ENCODE measurements at regions not wholly inside any gene's neighbourhood (a gene's known extent, or its start where the extent isn't known, plus 50 kb on each side); places are given as distances from the start of the nearest gene placed in this dataset.
"Not testable (repeated sequence)": the region's sequence is repeated elsewhere in the genome, so short reads cannot be mapped to it uniquely, and the experiment has no call there.

DNA sequence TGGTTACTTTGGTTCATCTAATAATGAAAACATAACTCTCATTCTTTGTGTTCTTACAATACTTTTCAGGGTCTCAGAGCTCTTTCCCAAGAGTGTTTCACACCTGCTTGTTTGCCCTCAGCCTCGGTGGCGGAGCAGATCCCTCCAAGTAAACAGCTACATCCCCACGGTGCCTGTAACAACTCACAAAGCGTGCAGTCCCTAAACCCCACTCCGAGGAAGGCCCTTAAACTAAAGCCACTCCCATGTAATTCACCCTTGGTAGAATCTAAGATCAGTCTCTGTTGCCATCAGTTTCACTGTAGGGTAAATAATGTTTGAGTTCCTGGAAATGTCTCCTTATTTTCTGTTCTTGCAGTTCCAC, 101.1 kb downstream of the TFAP2A start:
- POLR2A ChIA-PET (ENCODE audit: low non-redundant PET) = no interaction called here
- no peaks in the 10 kb centered on the region for H3K9me3 ChIP-seq (ENCODE audit: low read depth, low read length, poor library complexity, severe bottlenecking)
- H3K36me3 ChIP-seq (ENCODE audit: insufficient read depth, low read length, poor library complexity, severe bottlenecking) = no peaks in the 10 kb centered on the region
- H3K4me3 ChIP-seq (ENCODE audit: low read depth, low read length, poor library complexity, severe bottlenecking) = no peak overlapping the region
- H3K27ac ChIP-seq (ENCODE audit: low read depth, low read length, poor library complexity, severe bottlenecking) = no peak overlapping the region
- BruUV-seq (replicated peaks) = no TSS peak
- CTCF ChIA-PET = no interaction called here
- no peaks in the 10 kb centered on the region for H3K27me3 ChIP-seq (replicated peaks; ENCODE audit: insufficient read depth, low read depth, low read length, poor library complexity)
- no peaks in the 10 kb centered on the region for H3K4me1 ChIP-seq (ENCODE audit: insufficient read depth, low read length, poor library complexity, severe bottlenecking)
- TF ChIP-seq EZH2 (IDR thresholded peaks at IDR 0.05; ENCODE audit: borderline replicate concordance, low read depth, low read length, poor library complexity, severe bottlenecking) = no peak
- TF ChIP-seq, protein P1, sequence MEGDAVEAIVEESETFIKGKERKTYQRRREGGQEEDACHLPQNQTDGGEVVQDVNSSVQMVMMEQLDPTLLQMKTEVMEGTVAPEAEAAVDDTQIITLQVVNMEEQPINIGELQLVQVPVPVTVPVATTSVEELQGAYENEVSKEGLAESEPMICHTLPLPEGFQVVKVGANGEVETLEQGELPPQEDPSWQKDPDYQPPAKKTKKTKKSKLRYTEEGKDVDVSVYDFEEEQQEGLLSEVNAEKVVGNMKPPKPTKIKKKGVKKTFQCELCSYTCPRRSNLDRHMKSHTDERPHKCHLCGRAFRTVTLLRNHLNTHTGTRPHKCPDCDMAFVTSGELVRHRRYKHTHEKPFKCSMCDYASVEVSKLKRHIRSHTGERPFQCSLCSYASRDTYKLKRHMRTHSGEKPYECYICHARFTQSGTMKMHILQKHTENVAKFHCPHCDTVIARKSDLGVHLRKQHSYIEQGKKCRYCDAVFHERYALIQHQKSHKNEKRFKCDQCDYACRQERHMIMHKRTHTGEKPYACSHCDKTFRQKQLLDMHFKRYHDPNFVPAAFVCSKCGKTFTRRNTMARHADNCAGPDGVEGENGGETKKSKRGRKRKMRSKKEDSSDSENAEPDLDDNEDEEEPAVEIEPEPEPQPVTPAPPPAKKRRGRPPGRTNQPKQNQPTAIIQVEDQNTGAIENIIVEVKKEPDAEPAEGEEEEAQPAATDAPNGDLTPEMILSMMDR (conservative IDR thresholded peaks at IDR 0.05; ENCODE audit: low read depth, low read length) = no peak
- DNase-seq (ENCODE audit: low spot score) = no peak
- intact Hi-C loops (cut with micrococcal nuclease; ENCODE audit: unreplicated experiment) = no loop called here

DNA sequence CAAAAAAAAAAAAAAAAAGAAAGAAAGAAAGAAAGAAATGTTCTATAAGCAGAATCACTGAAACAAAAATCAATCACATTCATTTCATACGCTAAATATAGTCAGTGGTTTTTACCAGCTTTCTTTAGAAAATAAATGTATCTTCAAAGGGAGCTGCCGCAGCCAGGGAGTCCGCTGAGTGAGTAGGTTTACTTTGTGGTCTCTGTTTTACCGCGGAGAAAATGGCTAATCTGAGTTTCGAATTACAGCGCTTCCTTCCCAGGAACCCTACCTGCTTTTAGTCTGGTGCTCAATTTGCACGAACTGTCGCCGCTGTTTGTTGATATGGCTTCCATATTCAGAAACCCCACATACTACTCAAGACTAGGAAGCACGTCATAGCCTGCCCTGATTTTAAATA, 102.4 kb downstream of the TFAP2A start:
- Histone ChIP-seq H3K4me1 (ENCODE audit: insufficient read depth, low read length, poor library complexity, severe bottlenecking) (no peaks in the 10 kb centered on the region), H3K9me3 (ENCODE audit: low read depth, low read length, poor library complexity, severe bottlenecking) (no peaks in the 10 kb centered on the region), H3K27me3 (replicated peaks; ENCODE audit: insufficient read depth, low read depth, low read length, poor library complexity) (no peaks in the 10 kb centered on the region), H3K27ac (ENCODE audit: low read depth, low read length, poor library complexity, severe bottlenecking) (no peak overlapping the region), H3K36me3 (ENCODE audit: insufficient read depth, low read length, poor library complexity, severe bottlenecking) (no peaks in the 10 kb centered on the region), H3K4me3 (ENCODE audit: low read depth, low read length, poor library complexity, severe bottlenecking) (no peak overlapping the region)
- intact Hi-C loops (cut with micrococcal nuclease; ENCODE audit: unreplicated experiment) = no loop called here
- TF ChIP-seq EZH2 (IDR thresholded peaks at IDR 0.05; ENCODE audit: borderline replicate concordance, low read depth, low read length, poor library complexity, severe bottlenecking) = no peak
- TF ChIP-seq, protein P1 (conservative IDR thresholded peaks at IDR 0.05; ENCODE audit: low read depth, low read length) = no peak
- BruUV-seq (replicated peaks) = no TSS peak
- no peak for DNase-seq (ENCODE audit: low spot score)
- CTCF ChIA-PET = no interaction called here
- POLR2A ChIA-PET (ENCODE audit: low non-redundant PET) = no interaction called here

GRCh38 chr6:10311546-10312405, 103.1 kb downstream of the TFAP2A start:
- BruUV-seq (replicated peaks); H3K27ac ChIP-seq (ENCODE audit: low read depth, low read length, poor library complexity, severe bottlenecking); POLR2A ChIA-PET (ENCODE audit: low non-redundant PET); H3K9me3 ChIP-seq (ENCODE audit: low read depth, low read length, poor library complexity, severe bottlenecking); H3K27me3 ChIP-seq (replicated peaks; ENCODE audit: insufficient read depth, low read depth, low read length, poor library complexity); CTCF ChIA-PET; H3K4me1 ChIP-seq (ENCODE audit: insufficient read depth, low read length, poor library complexity, severe bottlenecking); H3K4me3 ChIP-seq (ENCODE audit: low read depth, low read length, poor library complexity, severe bottlenecking); DNase-seq (ENCODE audit: low spot score); H3K36me3 ChIP-seq (ENCODE audit: insufficient read depth, low read length, poor library complexity, severe bottlenecking); intact Hi-C loops (cut with micrococcal nuclease; ENCODE audit: unreplicated experiment): not testable (repeated sequence)

GRCh38 chr6:10310826-10311225, 104.0 kb downstream of the TFAP2A start:
- H3K36me3 ChIP-seq (ENCODE audit: insufficient read depth, low read length, poor library complexity, severe bottlenecking) = no peaks in the 10 kb centered on the region
- TF ChIP-seq, protein P1 (conservative IDR thresholded peaks at IDR 0.05; ENCODE audit: low read depth, low read length) = no peak
- TF ChIP-seq EZH2 (IDR thresholded peaks at IDR 0.05; ENCODE audit: borderline replicate concordance, low read depth, low read length, poor library complexity, severe bottlenecking) = no peak
- ChIA-PET POLR2A (ENCODE audit: low non-redundant PET) (no interaction called here), CTCF (no interaction called here)
- H3K4me1 ChIP-seq (ENCODE audit: insufficient read depth, low read length, poor library complexity, severe bottlenecking) = no peaks in the 10 kb centered on the region
- no peak for DNase-seq (ENCODE audit: low spot score)
- no peaks in the 10 kb centered on the region for H3K9me3 ChIP-seq (ENCODE audit: low read depth, low read length, poor library complexity, severe bottlenecking)
- H3K27me3 ChIP-seq (replicated peaks; ENCODE audit: insufficient read depth, low read depth, low read length, poor library complexity) = no peaks in the 10 kb centered on the region
- no TSS peak for BruUV-seq (replicated peaks)
- no peak overlapping the region for H3K4me3 ChIP-seq (ENCODE audit: low read depth, low read length, poor library complexity, severe bottlenecking)
- intact Hi-C loops (cut with micrococcal nuclease; ENCODE audit: unreplicated experiment) = no loop called here
- no peak overlapping the region for H3K27ac ChIP-seq (ENCODE audit: low read depth, low read length, poor library complexity, severe bottlenecking)

Measured in A673 (cell line).